ENCODE measurements at regions not wholly inside any gene's neighbourhood (a gene's known extent, or its start where the extent isn't known, plus 50 kb on each side); places are given as distances from the start of the nearest gene placed in this dataset.
A peak's percentile ranks its signal among the peaks of the same experiment; 100 is the strongest.

GRCh38 chr4:38489924-38490639 lies 173.9 kb upstream of the KLF3 start:
- DNase-seq: peak; percentile 22

- no peak for DNase-seq
These were observed 173.1 kb upstream of the KLF3 start for GRCh38 chr4:38490753-38491446.

- DNase-seq: no peak
These were observed 172.0 kb upstream of the KLF3 start for GRCh38 chr4:38491854-38492478.

- no peak for DNase-seq
These were observed 170.9 kb upstream of the KLF3 start for GRCh38 chr4:38493066-38493465.

GRCh38 chr4:38495446-38495845 lies 168.6 kb upstream of the KLF3 start:
- no peak for DNase-seq

- no peak for DNase-seq
These were observed 166.9 kb upstream of the KLF3 start for GRCh38 chr4:38497121-38497520.

GRCh38 chr4:38499101-38499500 lies 164.9 kb upstream of the KLF3 start:
- DNase-seq: no peak

- no peak for DNase-seq
These were observed 163.6 kb upstream of the KLF3 start for GRCh38 chr4:38500433-38500832.

GRCh38 chr4:38501698-38502097 lies 162.3 kb upstream of the KLF3 start:
- DNase-seq: no peak

GRCh38 chr4:38503689-38504395 lies 160.2 kb upstream of the KLF3 start:
- DNase-seq: no peak

GRCh38 chr4:38504396-38504715 lies 159.6 kb upstream of the KLF3 start:
- no peak for DNase-seq

GRCh38 chr4:38509551-38509950 lies 154.4 kb upstream of the KLF3 start:
- peak; percentile 34 for DNase-seq

- no peak for DNase-seq
These were observed 153.8 kb upstream of the KLF3 start for GRCh38 chr4:38510201-38510600.

GRCh38 chr4:38511702-38512101 lies 152.3 kb upstream of the KLF3 start:
- DNase-seq: no peak

- no peak for DNase-seq
These were observed 151.2 kb upstream of the KLF3 start for GRCh38 chr4:38512840-38513239.

- DNase-seq: peak; percentile 22
These were observed 149.4 kb upstream of the KLF3 start for GRCh38 chr4:38514465-38515146.

- DNase-seq: no peak
These were observed 147.8 kb upstream of the KLF3 start for GRCh38 chr4:38516190-38516589.

GRCh38 chr4:38519666-38520065 lies 144.3 kb upstream of the KLF3 start:
- no peak for DNase-seq

GRCh38 chr4:38523054-38523453 lies 140.9 kb upstream of the KLF3 start:
- DNase-seq: no peak

- DNase-seq: peak; percentile 65
These were observed 140.2 kb upstream of the KLF3 start for GRCh38 chr4:38523524-38524448.

- no peak for DNase-seq
These were observed 137.6 kb upstream of the KLF3 start for GRCh38 chr4:38526412-38526811.

All from stimulated activated CD4-positive, alpha-beta T cell treated with anti-CD3 and anti-CD28 coated beads, Interleukin-15, amount 100 ng/mL, for 24 hours (primary cell).